Mesendoderm (in vitro differentiated cells): ENCODE measurements at regions not wholly inside any gene's neighbourhood (a gene's known extent, or its start where the extent isn't known, plus 50 kb on each side); places are given as distances from the start of the nearest gene placed in this dataset.
"Not testable (repeated sequence)": the region's sequence is repeated elsewhere in the genome, so short reads cannot be mapped to it uniquely, and the experiment has no call there.

ENCODE experiments used
- DNase-seq: peaks from one replicate; pipeline ENCODE4 v3.0.0; 2013
- H2AK5ac ChIP-seq: 2 replicates; pipeline ENCODE4 v1.6.1; 2013; ENCODE audit warnings: low read length, inconsistent platforms
- H2BK120ac ChIP-seq: 2 replicates; pipeline ENCODE4 v1.6.1; 2013; ENCODE audit warnings: low read depth, mild to moderate bottlenecking, low read length, moderate library complexity, mixed read lengths
- H2BK15ac ChIP-seq: replicated peaks from 2 replicates; pipeline ENCODE4 v1.6.1; 2013; ENCODE audit warnings: low read depth, mild to moderate bottlenecking, moderate library complexity
- H2BK5ac ChIP-seq: 2 replicates; pipeline ENCODE4 v1.6.1; 2013; ENCODE audit warnings: low read length, inconsistent platforms
- H3K18ac ChIP-seq: 2 replicates; pipeline ENCODE4 v1.6.1; 2013; ENCODE audit warnings: mild to moderate bottlenecking, low read length, mixed read lengths
- H3K23ac ChIP-seq: one replicate; pipeline ENCODE4 v1.6.1; 2013; ENCODE audit warnings: low read length
- H3K27ac ChIP-seq: 2 replicates; pipeline ENCODE4 v1.5.1; 2013; ENCODE audit warnings: low read depth, mild to moderate bottlenecking, inconsistent platforms, low read length, moderate library complexity
- H3K27me3 ChIP-seq: 2 replicates; pipeline ENCODE4 v1.6.1; 2013; ENCODE audit warnings: low read length, control low read depth, mild to moderate bottlenecking, inconsistent platforms; ENCODE audit not compliant: insufficient read depth, poor library complexity
- H3K36me3 ChIP-seq: 2 replicates; pipeline ENCODE4 v1.6.1; 2013; ENCODE audit warnings: low read length, inconsistent platforms; ENCODE audit not compliant: control insufficient read depth, insufficient read depth
- H3K4ac ChIP-seq: one replicate; pipeline ENCODE4 v1.6.1; 2013; ENCODE audit warnings: low read depth, mild to moderate bottlenecking, low read length, moderate library complexity
- H3K4me1 ChIP-seq: 2 replicates; pipeline ENCODE4 v1.6.1; 2013; ENCODE audit warnings: low read depth, low read length, inconsistent platforms; ENCODE audit not compliant: control insufficient read depth
- H3K4me2 ChIP-seq: 2 replicates; pipeline ENCODE4 v1.6.1; 2013; ENCODE audit warnings: low read length
- H3K4me3 ChIP-seq: 2 replicates; pipeline ENCODE4 v1.5.1; 2013; ENCODE audit warnings: mild to moderate bottlenecking, low read length
- H3K56ac ChIP-seq: one replicate; pipeline ENCODE4 v1.6.1; 2013; ENCODE audit warnings: low read length
- H3K79me1 ChIP-seq: 2 replicates; pipeline ENCODE4 v1.6.1; 2013; ENCODE audit warnings: low read length, inconsistent platforms
- H3K79me2 ChIP-seq: 2 replicates; pipeline ENCODE4 v1.6.1; 2013; ENCODE audit warnings: mild to moderate bottlenecking, low read length; ENCODE audit not compliant: control insufficient read depth, insufficient read depth
- H3K9ac ChIP-seq: 2 replicates; pipeline ENCODE4 v1.6.1; 2013; ENCODE audit warnings: low read length, inconsistent platforms
- H4K5ac ChIP-seq: one replicate; pipeline ENCODE4 v1.6.1; 2013; ENCODE audit warnings: low read length
- H4K8ac ChIP-seq: one replicate; pipeline ENCODE4 v1.6.1; 2013; ENCODE audit warnings: low read depth, mild to moderate bottlenecking, control low read depth, low read length, moderate library complexity
- WGBS: extraction: QIAGEN DNeasy Blood & Tissue Kit; methylation state at CpG from one replicate; pipeline ENCODE4 v1.1.7; 2013; ENCODE audit warnings: low lambda C conversion rate, missing lambda C conversion rate; ENCODE audit not compliant: insufficient coverage; ENCODE audit errors: extremely low coverage; 5-methylcytosine and 5-hydroxymethylcytosine counted together

DNA sequence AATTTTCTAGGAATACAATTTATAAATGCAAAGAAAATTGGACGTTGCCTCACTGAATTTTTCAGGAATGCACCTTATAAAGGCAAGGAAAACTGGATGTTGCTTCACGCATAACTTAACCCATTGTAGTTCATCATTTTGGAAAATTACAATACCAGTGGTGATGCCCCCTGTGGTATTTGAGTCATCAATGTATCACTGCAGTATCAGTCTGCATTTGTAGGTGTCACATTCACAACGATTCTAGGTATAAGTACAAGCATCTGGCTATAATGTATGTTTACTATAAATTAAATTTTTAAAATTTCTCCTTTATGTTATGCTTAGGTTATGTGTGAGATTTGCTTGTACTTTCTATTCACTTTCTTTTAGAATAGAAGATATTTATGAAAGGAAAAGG, 55.9 kb upstream of the KIF2A start:
- H2BK15ac ChIP-seq, H3K4ac ChIP-seq, H4K8ac ChIP-seq, H2BK120ac ChIP-seq, H3K4me2 ChIP-seq, H3K27ac ChIP-seq, H3K4me3 ChIP-seq, H3K79me2 ChIP-seq, H2AK5ac ChIP-seq, H3K23ac ChIP-seq, H2BK5ac ChIP-seq, DNase-seq, H3K9ac ChIP-seq, H3K56ac ChIP-seq, H3K18ac ChIP-seq, H3K79me1 ChIP-seq, H3K4me1 ChIP-seq, H4K5ac ChIP-seq, H3K36me3 ChIP-seq, H3K27me3 ChIP-seq: not testable (repeated sequence)
- WGBS = no CpG with 5 or more reads among the region's 3 CpGs

GRCh38 chr5:62250919-62251318, 55.1 kb upstream of the KIF2A start:
- H3K4me1 ChIP-seq, H3K27ac ChIP-seq, H3K36me3 ChIP-seq, H3K79me1 ChIP-seq, H3K4me3 ChIP-seq, DNase-seq, H3K18ac ChIP-seq, H2BK15ac ChIP-seq, H3K23ac ChIP-seq, H2BK5ac ChIP-seq, H4K5ac ChIP-seq, H3K4ac ChIP-seq, H3K4me2 ChIP-seq, H3K9ac ChIP-seq, H2BK120ac ChIP-seq, H3K27me3 ChIP-seq, H4K8ac ChIP-seq, H3K56ac ChIP-seq, H3K79me2 ChIP-seq, H2AK5ac ChIP-seq: not testable (repeated sequence)
- WGBS = no CpG with 5 or more reads among the region's 4 CpGs

GRCh38 chr5:62252519-62252918, 53.5 kb upstream of the KIF2A start:
- DNase-seq, H2BK120ac ChIP-seq, H3K27ac ChIP-seq, H3K56ac ChIP-seq, H3K4me2 ChIP-seq, H2BK15ac ChIP-seq, H4K8ac ChIP-seq, H4K5ac ChIP-seq, H3K9ac ChIP-seq, H3K27me3 ChIP-seq, H2AK5ac ChIP-seq, H3K18ac ChIP-seq, H3K36me3 ChIP-seq, H3K23ac ChIP-seq, H3K4me3 ChIP-seq, H3K4me1 ChIP-seq, H2BK5ac ChIP-seq, H3K79me1 ChIP-seq, H3K79me2 ChIP-seq, H3K4ac ChIP-seq: not testable (repeated sequence)
- no CpG with 5 or more reads among the region's 2 CpGs for WGBS

GRCh38 chr5:62255551-62255950, 50.5 kb upstream of the KIF2A start:
- H4K5ac ChIP-seq, H3K18ac ChIP-seq, H3K4me3 ChIP-seq, H2AK5ac ChIP-seq, DNase-seq, H3K9ac ChIP-seq, H3K79me2 ChIP-seq, H3K79me1 ChIP-seq, H3K36me3 ChIP-seq, H3K4ac ChIP-seq, H3K27me3 ChIP-seq, H2BK15ac ChIP-seq, H2BK120ac ChIP-seq, H3K56ac ChIP-seq, H3K4me1 ChIP-seq, H3K4me2 ChIP-seq, H4K8ac ChIP-seq, H3K27ac ChIP-seq, H3K23ac ChIP-seq, H2BK5ac ChIP-seq: not testable (repeated sequence)
- WGBS = no CpG with 5 or more reads among the region's 1 CpG

DNA sequence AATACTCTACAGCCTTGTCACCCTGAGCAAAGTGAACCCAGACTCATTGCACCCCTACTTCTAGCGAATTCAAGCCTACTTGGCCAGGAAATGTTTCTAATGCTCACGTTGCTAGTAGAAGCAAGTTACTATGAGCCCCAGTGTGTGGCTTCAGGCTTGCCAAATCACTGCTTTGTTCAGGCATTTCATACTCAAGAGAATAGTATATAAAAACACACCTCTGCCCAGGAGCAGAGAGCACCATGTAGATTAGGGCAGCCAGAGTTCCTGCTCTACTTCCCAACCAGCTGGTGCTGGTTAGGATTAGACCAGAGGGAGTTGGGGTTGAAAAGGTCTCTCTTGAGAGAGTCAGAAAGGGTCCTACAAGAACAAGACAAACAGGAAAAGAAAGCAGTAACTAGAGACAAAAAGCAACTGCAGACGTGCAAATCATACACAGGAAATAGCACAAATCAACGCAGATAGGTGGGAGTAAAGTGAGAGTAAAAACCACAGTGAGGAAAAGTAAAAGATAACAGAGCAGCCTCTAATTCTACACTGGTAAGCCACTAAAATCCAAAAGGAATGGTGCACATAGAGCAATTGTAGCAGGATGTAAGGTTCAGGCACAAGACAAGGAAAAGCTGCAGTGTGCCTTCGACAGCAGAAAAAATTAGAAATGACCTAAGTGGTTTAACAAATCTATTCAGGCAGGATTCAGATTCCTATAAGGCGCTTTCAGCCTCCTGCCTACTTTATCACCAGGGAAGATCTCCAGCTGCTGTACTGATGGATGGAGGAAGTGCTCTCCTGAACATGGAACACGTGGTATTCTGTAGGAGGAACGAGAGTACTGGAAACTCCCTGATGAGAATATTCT, 49.6 kb upstream of the KIF2A start:
- Histone ChIP-seq H3K56ac (no peak overlapping the region), H2BK5ac (no peak overlapping the region), H3K4me1 (no peaks in the 10 kb centered on the region), H3K4me3 (no peak overlapping the region), H3K4me2 (no peak overlapping the region), H3K79me1 (no peaks in the 10 kb centered on the region), H4K5ac (no peak overlapping the region), H2BK120ac (no peak overlapping the region), H3K36me3 (no peaks in the 10 kb centered on the region), H3K9ac (no peak overlapping the region), H4K8ac (no peak overlapping the region), H2AK5ac (no peak overlapping the region), H3K27me3 (no peaks in the 10 kb centered on the region), H3K27ac (no peak overlapping the region), H3K23ac (no peak overlapping the region), H3K79me2 (no peaks in the 10 kb centered on the region), H3K18ac (no peak overlapping the region), H2BK15ac (no peak overlapping the region), H3K4ac (no peak overlapping the region)
- DNase-seq = peak; percentile 23
- no CpG with 5 or more reads among the region's 8 CpGs for WGBS
